GM21381 (cell line): ENCODE measurements at regions not wholly inside any gene's neighbourhood (a gene's known extent, or its start where the extent isn't known, plus 50 kb on each side); places are given as distances from the start of the nearest gene placed in this dataset.

Experiments used
- ATAC-seq: cut with Tn5 transposase; IDR thresholded peaks from one replicate; pipeline ENCODE4 v1.9.1; 2021; ENCODE audit warnings: mild to moderate bottlenecking, moderate library complexity; ENCODE audit not compliant: unreplicated experiment

DNA sequence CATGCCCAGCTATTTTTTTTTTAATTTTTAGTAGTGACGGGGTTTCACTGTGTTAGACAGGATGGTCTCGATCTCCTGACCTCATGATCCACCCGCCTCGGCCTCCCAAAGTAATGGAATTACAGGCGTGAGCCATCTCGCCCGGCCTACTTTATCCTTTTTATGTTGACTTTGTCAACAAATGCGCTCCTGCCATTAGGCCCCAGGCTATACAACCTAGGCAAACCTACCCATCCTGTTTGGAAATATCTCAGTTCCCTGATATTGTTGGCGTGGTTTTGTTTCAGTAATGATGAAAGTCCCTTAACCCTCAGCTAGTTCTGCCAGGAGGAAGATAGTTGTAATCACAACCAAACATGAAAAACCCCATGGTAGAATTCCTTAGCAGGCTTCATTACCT is 249.4 kb upstream of the SOX11 start:
- ATAC-seq = no peak

DNA sequence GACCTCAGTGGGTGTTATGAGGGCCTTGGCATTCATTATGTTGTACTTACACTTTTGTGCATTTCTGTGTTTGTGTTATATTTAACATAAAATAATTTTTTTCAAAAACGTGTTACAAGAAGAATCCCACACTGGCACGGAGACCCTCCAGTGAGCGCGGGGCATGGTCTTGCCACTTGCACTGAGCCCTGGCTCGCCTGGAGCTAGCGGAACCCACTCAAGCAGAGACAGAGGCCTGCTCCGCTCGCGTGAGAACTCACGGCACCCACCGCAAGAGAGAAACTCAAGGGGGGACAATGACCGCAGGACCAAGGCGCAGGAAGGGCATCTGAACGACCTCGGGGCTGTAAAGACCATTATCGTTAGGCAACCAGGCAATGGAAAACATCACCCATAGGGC is 248.0 kb upstream of the SOX11 start:
- no peak for ATAC-seq

DNA sequence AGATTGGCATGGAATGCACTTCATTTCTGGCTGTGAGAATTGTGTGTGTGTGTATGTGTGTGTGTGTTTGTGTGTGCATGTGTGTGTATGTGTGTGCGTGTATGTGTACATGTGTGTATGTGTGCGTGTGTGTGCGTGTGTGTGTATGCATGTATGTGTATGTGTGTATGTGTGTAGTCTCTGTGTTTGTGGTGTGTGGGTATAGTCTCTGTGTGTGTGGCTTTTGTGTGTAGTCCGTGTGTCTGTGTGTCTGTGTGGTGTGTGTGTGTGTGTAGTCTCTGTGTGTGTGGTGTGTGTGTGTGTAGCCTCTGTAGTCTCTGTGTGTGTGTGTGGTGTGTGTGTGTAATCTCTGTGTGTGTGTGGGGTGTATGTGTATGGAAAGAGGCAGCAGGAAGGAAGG is 247.3 kb upstream of the SOX11 start:
- ATAC-seq = no peak

DNA sequence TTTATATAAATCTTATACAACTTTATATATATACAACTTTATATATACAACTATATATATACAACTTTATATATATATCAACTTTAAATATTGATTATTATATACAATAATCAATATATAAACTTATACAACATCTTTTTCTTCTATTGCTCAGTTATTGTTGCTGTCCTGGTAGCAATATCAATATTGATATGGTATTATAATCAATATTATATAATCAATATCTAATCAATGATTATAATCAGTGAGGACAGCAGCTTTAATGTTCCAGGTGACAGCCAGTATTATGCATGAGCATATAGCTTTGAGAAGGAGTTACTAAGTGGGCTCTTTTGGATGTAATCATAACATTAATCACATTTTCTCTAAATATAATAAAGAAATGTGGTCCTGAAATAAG is 242.3 kb upstream of the SOX11 start:
- ATAC-seq = no peak

DNA sequence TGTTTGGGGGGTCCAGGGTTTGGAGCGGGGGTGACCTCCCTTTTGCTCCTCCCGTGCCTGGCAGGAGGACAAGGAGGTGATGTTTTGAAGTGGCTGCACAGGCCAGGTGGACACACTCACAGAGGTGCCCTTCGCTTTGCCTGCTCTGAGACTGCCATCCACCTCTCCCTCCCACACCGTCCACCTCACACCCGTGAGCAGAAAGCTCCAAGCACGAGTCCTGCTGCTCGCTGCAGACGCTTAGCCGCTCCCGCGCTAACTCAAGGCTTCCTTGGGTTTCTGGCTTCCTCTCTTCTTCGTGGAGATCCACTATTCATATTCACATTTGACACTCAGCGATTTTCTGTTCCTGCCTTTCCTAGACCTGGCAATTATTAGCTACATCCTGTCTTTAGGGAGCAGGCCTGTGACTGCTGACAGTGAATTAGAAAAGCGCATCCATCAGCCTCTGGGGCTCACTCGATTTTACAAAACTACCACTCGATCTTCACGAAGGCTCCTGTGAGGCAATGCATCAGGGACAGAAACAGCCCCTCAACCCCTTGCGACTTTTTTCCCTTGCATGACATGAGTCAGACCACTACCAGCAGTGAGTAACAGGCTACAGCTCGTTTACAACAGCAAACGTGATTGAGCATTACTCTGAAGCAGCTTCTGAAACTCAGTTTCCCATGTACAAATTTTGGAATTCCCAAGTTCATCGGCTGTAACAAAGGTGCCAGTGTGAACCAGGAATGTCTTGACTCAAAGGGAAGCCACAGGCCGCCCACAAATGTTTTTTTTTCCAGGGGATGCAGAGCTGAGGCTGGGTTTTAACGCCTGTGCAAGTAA is 238.7 kb upstream of the SOX11 start:
- ATAC-seq = no peak

DNA sequence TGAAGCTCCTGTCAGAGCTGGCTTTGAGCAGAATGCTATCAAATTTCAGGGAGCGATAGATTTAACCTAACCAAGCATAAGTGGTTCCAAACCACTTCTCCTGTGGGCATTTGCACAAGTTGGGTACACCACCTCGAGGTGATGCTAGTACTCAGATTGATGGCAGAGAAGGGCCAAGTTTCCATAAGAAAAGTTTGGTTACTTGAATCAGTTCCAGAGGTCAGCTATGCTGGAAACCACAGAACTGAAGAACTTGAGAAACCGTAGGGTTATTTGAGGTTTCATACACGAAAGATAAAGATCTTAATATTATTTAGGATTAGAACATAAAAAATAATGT is 238.2 kb upstream of the SOX11 start:
- no peak for ATAC-seq

DNA sequence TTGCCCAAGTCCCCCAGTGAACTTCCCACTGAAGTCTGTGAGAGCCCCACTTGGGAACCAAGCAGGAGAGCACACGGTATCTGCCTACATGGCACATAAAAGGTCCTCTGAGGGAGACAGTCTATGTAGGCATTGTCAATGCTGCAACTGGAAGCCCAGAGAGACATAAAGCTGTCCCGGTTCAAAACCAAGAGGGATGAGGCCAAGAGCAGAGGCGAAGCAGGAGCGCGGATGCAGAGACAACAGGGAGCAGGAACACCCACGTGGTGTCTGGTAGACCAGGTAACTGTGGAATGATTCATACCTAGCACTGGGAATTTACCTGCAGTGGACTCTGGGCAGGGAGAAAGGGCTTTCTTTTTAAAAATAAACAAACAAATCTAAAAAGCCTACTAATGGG is 233.1 kb upstream of the SOX11 start:
- no peak for ATAC-seq

DNA sequence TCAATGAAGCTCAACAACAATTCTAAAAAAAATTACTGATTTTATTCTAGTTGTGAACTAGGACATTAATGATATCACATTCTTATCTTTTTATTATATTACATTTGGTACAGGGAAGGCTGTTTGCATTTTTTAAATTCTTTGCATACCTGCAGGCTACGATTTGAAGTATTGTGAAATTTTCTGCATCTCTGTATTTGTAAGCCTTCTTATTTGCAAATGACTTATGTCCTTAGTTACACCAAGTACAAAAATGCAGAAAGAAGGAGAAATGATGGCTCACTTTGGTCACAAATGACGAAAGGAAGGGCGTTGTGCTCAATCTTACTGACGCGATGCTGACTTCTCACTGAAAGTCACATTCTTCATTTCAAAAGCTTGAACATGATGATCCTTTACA is 227.5 kb upstream of the SOX11 start:
- ATAC-seq = no peak

DNA sequence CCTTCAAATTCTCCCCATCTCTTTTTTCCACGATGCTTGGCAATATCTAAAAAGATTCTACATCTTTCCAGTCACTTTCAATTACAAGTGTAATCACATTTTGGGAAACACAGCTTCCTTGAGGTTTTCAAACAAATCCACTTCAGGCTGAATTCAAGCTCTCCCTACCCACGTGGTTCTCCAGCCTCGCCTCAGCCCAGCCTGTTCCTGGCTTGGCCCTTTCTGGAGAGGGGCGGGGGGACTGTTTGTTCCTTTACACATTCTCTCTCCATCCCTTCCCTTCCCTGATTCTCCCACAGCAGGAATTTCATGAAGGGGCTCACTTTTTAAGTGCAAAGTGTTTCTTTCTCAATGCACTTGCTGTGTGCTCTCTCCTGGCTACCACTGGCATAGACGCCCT is 226.3 kb upstream of the SOX11 start:
- no peak for ATAC-seq

DNA sequence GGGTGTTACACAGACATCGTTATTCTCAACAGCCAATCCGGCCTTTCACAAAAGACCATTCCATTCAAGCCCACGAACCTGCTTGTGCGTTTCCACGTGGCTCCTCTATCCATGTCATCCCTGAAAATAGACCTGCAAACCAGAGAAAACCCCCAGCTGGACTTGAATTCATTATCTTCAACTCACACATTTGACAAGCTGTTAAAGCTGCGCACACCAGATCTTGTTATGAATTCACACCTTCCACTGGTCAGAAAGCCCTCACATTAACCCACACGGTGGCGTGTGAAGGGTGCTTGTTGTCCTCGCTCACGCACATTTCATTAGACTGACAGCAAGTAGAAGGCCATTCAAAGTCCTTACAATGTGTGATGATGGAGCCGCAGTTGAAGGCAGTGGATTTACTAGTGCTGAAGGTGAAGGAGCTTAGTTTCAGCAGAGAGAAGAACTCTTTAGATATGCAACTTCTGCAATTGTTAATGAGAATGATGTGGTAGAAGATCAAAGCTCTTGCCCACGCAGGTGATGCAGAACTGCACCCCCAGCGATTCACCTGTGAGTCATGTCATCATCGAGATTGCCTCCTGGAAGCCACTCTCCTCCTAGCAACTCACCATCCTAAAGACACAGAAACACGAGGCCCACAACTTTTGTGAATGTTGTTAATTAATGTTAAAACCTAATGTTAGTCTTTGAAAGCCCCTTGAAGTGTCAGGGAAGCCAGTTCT is 224.8 kb upstream of the SOX11 start:
- no peak for ATAC-seq

DNA sequence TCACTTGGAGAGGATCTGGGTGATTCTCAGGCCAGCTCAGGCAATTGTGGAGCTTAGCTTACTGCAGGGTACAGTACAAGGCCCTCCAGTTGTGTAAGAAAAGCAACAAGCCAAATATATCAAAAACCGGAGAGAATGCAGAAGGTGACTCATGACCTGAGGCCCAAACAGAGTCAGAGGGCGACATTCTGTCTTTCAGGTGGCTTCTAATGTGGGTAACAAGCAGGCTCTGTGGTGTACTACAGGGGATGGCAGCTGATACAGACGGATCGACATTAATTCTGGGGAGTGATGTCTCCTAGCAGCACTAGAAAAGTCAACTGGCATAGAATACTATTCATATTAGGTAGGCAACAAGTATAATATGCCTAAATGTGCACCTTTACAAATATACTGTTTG is 219.5 kb upstream of the SOX11 start:
- no peak for ATAC-seq

DNA sequence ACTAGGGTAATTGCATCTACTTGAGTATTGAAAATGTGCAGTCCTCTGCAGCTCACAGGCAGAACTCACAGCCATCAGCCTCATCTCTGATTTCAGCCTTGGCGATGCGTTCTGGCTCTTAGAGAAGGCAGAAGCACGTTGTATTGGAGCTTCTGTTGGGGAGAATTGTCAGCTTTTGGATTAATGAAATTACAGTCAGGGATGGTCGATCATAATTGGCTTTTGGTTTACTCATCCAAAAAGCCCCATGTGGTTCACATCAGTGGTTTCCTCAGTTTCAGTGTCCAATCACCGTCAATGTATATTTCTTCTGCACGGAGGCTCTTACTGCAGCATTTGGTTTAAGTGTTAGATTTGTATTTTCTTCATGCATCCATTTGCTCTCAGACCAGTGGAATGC is 218.5 kb upstream of the SOX11 start:
- ATAC-seq = no peak

DNA sequence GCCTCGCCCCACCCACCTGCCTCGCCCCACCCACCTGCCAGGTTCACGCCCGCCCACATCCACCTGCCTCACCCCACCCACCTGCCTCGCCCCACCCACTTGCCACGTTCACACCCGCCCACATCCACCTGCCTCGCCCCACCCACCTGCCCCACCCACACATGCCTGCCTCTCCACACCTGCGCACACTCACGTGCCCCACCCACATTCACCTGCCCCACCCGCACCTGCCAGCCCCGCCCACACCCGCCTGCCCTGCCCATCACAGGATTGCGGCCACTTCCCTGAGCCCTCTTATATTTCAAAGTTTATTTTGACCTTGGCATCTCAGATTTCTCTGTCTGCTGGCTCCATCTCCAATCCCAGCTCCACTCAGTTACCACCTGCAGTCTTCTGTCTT is 217.5 kb upstream of the SOX11 start:
- ATAC-seq = no peak

DNA sequence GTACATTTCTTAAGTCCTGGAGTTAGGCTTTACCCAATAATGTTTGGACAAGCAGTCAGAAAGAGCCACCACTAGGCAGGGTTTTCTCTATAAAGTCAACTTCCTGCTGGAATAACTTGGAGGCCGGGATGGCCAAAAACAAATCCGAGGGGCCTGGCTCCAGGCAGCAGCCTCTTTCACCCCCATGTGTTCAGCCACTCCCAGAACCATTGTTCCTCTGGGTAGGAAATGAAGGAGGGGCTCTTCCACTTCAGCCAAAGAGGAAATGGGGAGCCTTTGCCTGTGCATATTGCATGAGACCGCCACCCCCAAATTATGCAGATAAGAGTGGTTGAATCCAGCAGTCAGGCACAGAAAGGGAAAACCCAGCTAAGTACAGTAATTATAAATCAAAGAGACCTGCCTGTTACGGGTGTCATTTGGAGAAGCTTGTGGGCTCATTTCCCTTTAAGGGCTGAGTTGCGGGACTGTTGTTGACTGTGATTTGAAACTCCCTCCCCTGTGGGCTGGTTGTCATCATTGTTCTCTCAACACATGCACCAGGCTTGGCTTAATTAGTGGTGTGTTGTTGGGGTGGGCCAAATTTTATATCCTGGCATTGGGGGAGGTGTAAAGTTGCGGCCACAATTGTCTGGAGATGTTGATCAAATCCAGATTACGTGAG is 212.8 kb upstream of the SOX11 start:
- ATAC-seq = no peak

DNA sequence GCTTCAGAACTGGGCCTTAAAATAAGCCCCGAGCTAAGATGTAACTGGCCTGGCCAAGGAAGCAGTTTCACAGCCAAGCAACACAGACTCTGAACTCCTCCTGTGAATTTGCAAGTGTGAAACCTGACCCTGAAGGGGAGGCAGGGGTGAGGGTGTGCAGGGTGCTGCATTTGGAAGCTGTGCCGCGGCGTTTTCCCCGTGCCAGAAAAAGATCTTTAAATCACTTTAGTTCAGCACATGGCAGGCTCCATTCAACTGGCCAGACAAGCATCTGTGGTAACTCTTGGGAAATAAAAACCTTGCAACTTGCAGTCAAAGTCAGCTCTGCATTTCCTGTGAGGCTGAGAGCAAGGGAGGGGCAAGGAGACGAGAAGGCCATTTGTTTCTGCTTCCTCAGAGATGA is 209.3 kb upstream of the SOX11 start:
- no peak for ATAC-seq

DNA sequence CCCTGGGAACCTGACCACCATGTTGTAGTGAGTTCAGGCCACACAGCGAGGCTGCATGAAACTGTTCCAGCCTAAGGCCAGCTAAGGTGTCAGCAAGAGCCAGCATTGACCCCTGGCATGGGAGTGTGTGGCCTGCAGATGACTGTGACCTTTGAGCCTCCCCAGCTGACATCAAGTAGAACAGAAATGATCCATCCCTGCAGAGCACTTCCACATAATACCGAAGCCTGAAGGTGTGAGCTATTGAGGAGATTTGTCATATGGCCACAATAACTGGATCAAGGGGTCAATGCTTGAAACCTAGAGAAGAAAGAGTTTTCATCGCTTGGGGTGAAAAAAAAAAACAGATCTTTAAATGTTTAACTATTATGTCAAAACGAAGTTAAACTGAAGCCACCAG is 207.3 kb upstream of the SOX11 start:
- ATAC-seq = no peak

DNA sequence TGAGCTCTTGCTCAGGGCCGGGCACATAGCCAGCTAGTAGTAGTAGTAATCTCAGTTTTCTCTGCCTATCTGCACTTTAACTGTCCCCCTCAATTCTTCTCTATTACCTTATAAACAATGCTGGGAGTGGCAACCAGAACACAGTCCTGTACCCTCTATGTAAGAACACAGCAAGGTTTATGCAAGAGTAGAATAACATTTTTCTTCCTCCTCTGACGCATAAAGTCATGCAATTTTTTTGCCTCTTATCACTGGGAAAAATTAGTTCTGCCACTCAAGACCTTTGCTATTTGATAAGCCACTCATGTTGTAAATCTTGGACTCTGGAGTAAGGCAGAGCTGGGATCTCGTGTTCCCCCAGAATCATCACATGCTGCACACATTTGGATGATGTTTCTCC is 200.7 kb upstream of the SOX11 start:
- no peak for ATAC-seq

DNA sequence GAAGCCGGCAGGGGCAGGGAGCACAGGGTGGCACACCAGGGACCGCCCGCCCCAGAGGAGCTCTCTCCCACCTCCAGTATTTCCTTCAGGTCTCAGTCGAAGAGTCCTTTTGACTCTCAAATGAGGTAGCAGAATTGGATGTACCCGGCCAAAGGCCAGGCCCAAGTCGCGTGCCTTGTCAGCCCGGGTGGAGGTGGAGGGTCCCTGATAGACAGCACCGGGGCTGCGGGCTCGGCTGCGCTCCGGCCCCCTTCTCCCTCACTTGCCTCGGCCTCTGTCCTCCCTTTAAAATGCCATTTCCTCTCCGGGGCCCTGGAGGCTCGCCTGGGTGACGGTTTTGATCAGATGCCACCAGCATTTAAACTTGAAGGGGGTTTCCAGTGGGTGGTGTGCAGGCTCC is 198.9 kb upstream of the SOX11 start:
- ATAC-seq = no peak

DNA sequence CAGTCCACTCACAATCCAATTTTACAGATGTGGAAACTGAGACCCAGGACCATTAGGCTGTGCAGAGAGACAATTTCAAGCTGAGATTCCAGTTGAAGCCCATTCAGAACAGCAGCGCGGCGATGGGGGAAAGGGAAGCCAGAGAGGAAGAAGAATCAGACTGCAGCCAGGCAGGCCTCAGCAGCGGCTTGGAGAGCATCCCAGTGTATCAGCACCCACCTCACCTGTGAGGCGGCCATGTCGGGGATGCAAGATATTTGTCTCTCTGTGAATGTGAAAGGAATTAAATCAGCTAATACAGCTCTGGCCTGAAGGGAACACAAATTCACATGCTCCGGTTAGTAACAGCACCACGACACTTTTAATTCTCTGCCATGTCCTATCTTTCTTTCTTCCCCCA is 198.0 kb upstream of the SOX11 start:
- no peak for ATAC-seq

DNA sequence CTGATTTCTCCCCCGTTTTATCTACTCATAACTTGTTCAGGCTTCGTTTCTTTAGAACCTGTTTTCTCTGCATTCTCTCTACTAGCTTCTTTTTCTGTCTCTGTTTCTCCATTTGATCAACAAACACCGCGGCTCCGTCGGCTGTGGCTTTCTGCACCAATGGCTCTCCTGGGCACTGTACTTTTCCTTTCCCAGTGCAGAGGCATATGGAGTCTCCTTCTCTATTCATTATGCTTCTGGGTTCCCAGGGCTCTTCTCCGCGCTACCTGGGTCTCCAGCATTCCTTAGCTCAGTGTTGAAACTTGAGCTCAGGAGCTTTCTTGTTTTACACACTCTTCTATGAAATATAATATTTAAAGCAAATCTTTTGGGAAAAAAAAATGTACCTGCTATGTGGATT is 196.6 kb upstream of the SOX11 start:
- ATAC-seq = no peak

DNA sequence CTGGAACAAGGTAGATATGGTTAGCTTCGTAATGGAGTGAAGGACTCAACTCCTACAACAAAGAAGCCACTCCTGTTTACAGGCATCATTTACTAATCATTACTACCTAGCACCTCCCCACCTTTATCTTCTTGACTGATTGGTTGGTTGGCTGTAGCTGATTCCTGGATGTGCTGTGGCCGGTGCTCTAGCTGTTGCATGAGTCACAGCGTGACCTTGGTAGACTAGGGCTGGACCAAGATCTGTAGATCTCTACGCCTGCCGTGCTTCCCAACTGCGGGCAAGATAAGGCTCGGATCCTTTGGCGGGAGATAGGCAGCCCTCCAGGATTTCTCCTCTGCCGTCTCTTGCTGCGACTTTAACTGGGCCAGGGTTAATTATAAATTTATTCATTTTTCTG is 194.3 kb upstream of the SOX11 start:
- no peak for ATAC-seq

DNA sequence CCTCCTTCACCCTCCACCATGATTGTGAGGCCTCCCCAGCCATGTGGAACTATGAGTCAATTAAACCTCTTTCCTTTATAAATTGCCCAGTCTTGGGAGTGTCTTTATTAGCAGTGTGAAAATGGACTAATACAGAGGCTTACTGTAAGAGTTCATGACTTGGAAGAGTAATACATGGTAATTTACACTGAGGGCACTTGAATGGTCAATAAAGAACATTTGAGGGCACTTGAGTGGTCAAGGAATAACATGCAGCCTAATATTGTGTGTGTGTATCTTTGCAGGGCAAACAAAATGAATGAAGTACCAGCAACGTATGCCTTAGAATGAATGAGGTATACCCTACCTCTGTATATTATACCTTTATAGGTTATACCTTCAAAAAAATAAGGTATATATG is 190.4 kb upstream of the SOX11 start:
- ATAC-seq = no peak
